ENCODE measurements at regions not wholly inside any gene's neighbourhood (a gene's known extent, or its start where the extent isn't known, plus 50 kb on each side); places are given as distances from the start of the nearest gene placed in this dataset.

GRCh38 chr2:46847185-46847710, 68.4 kb downstream of the MCFD2 start:
- POLR2A ChIA-PET = no interaction called here
- TF ChIP-seq CTCF (IDR thresholded peaks at IDR 0.05) = no peak
- Mint-ChIP-seq H3K4me3 (no peak overlapping the region), H3K27ac (no peak overlapping the region), H3K4me1 (peaks cover 13% of the 10 kb centered on the region), H3K27me3 (peaks cover 6% of the 10 kb centered on the region), H3K36me3 (ENCODE audit: low read depth) (no peaks in the 10 kb centered on the region), H3K9me3 (no peaks in the 10 kb centered on the region)
- ATAC-seq (ENCODE audit: low read depth) (no peak), DNase-seq (no peak)
- CTCF ChIA-PET = no interaction called here
- intact Hi-C loops (cut with micrococcal nuclease) = no loop called here

GRCh38 chr2:46846536-46846935, 69.1 kb downstream of the MCFD2 start:
- intact Hi-C loops (cut with micrococcal nuclease) = no loop called here
- ATAC-seq (ENCODE audit: low read depth) (no peak), DNase-seq (no peak)
- Mint-ChIP-seq H3K9me3 (no peaks in the 10 kb centered on the region), H3K4me3 (no peak overlapping the region), H3K27me3 (peaks cover 6% of the 10 kb centered on the region), H3K27ac (no peak overlapping the region), H3K4me1 (peaks cover 19% of the 10 kb centered on the region), H3K36me3 (ENCODE audit: low read depth) (no peaks in the 10 kb centered on the region)
- CTCF ChIA-PET = no interaction called here
- POLR2A ChIA-PET = no interaction called here
- no peak for TF ChIP-seq CTCF (IDR thresholded peaks at IDR 0.05)

GRCh38 chr2:46845542-46846486, 69.8 kb downstream of the MCFD2 start:
- no peak for TF ChIP-seq CTCF (IDR thresholded peaks at IDR 0.05)
- Mint-ChIP-seq H3K9me3 (no peaks in the 10 kb centered on the region), H3K36me3 (ENCODE audit: low read depth) (no peaks in the 10 kb centered on the region), H3K27me3 (peaks cover 6% of the 10 kb centered on the region), H3K27ac (no peak overlapping the region), H3K4me3 (no peak overlapping the region), H3K4me1 (peaks cover 21% of the 10 kb centered on the region)
- DNase-seq = no peak
- POLR2A ChIA-PET = no interaction called here
- intact Hi-C loops (cut with micrococcal nuclease) = no loop called here
- ATAC-seq (ENCODE audit: low read depth) = no peak
- CTCF ChIA-PET = no interaction called here

GRCh38 chr2:46844443-46844842, 71.2 kb downstream of the MCFD2 start:
- no peak overlapping the region for H3K27ac Mint-ChIP-seq
- CTCF ChIA-PET = no interaction called here
- ATAC-seq (ENCODE audit: low read depth) (no peak), DNase-seq (no peak)
- no peak for TF ChIP-seq CTCF (IDR thresholded peaks at IDR 0.05)
- POLR2A ChIA-PET = no interaction called here
- no peaks in the 10 kb centered on the region for H3K36me3 Mint-ChIP-seq (ENCODE audit: low read depth)
- H3K4me3 Mint-ChIP-seq = no peak overlapping the region
- intact Hi-C loops (cut with micrococcal nuclease) = no loop called here
- H3K4me1 Mint-ChIP-seq = peaks cover 21% of the 10 kb centered on the region
- H3K27me3 Mint-ChIP-seq = peaks cover 3% of the 10 kb centered on the region
- H3K9me3 Mint-ChIP-seq = no peaks in the 10 kb centered on the region

GRCh38 chr2:46844034-46844433, 71.6 kb downstream of the MCFD2 start:
- no peak for ATAC-seq (ENCODE audit: low read depth)
- peaks cover 20% of the 10 kb centered on the region for H3K4me1 Mint-ChIP-seq
- no peaks in the 10 kb centered on the region for H3K9me3 Mint-ChIP-seq
- H3K4me3 Mint-ChIP-seq = no peak overlapping the region
- no peak overlapping the region for H3K27ac Mint-ChIP-seq
- DNase-seq = no peak
- TF ChIP-seq CTCF (IDR thresholded peaks at IDR 0.05) = no peak
- POLR2A ChIA-PET = no interaction called here
- peaks cover 3% of the 10 kb centered on the region for H3K27me3 Mint-ChIP-seq
- CTCF ChIA-PET = no interaction called here
- H3K36me3 Mint-ChIP-seq (ENCODE audit: low read depth) = no peaks in the 10 kb centered on the region
- intact Hi-C loops (cut with micrococcal nuclease) = no loop called here
